SK-N-SH (cell line): ENCODE measurements at regions not wholly inside any gene's neighbourhood (a gene's known extent, or its start where the extent isn't known, plus 50 kb on each side); places are given as distances from the start of the nearest gene placed in this dataset.

Experiments used
- CTCF ChIA-PET: fragments of 300-600, 350-600 bp; formaldehyde crosslinking; extraction: SDS; loops from one replicate; lab custom pipeline; 2021; lab: Yijun Ruan, JAX
- POLR2A ChIA-PET: fragments of 350-600 bp; sonication (Branson Sonifier 250); formaldehyde crosslinking; extraction: SDS; loops from one replicate; lab custom pipeline; 2020; ENCODE audit warnings: antibody characterized with exemption, inconsistent platforms; lab: Yijun Ruan, JAX
- DNase-seq: peaks from one replicate; pipeline ENCODE4 v3.0.0; 2012
- H2AFZ ChIP-seq: fragments of 200-600 bp; sonication (generic); 2 replicates; pipeline ENCODE4 v1.8.1; 2016; ENCODE audit warnings: antibody characterized with exemption, mild to moderate bottlenecking, low read depth
- H3F3A ChIP-seq: fragments of 200-600 bp; sonication (generic); replicated peaks from 2 replicates; pipeline ENCODE3; 2016; ENCODE audit warnings: antibody characterized with exemption, mild to moderate bottlenecking; ENCODE audit not compliant: insufficient read depth
- H3K27ac ChIP-seq, 2 experiments: fragments of 200-500 bp in 1 of 2; fragments of 200-600 bp in 1 of 2; sonication (Bioruptor generic) in 1 of 2; sonication (generic), shearing (Covaris generic) in 1 of 2; 2 replicates each; pipeline versions ENCODE4 v1.5.1 to v1.6.1; 2014 to 2016; ENCODE audit warnings: low read depth in 2 of 2, inconsistent platforms in 1 of 2, low read length in 1 of 2, mild to moderate bottlenecking in 1 of 2, mixed read lengths in 1 of 2
- H3K27me3 ChIP-seq: fragments of 200-600 bp; sonication (generic), shearing (Covaris generic); 2 replicates; pipeline ENCODE4 v1.6.1; 2016; ENCODE audit warnings: mixed run types; ENCODE audit not compliant: insufficient read depth
- H3K36me3 ChIP-seq, 2 experiments: fragments of 200-500 bp in 1 of 2; fragments of 200-600 bp in 1 of 2; sonication (Bioruptor generic) in 1 of 2; sonication (generic) in 1 of 2; replicated peaks in 1 of 2; 2 replicates each; pipeline versions ENCODE3 to v1.5.1; 2014 to 2016; ENCODE audit warnings: low read length in 1 of 2, mild to moderate bottlenecking in 1 of 2; ENCODE audit not compliant: insufficient read depth in 2 of 2, control insufficient read depth in 1 of 2
- H3K4me1 ChIP-seq, 2 experiments: fragments of 200-500 bp in 1 of 2; fragments of 200-600 bp in 1 of 2; sonication (Bioruptor generic) in 1 of 2; sonication (generic), shearing (Covaris generic) in 1 of 2; 2 replicates each; pipeline versions ENCODE4 v1.5.1 to v1.6.1; 2014 to 2016; ENCODE audit warnings: low read depth in 1 of 2, low read length in 1 of 2, mixed run types in 1 of 2; ENCODE audit not compliant: insufficient read depth in 2 of 2, control insufficient read depth in 1 of 2
- H3K4me2 ChIP-seq: fragments of 200-600 bp; sonication (generic), shearing (Covaris generic); 2 replicates; pipeline ENCODE4 v1.6.1; 2017; ENCODE audit warnings: mixed run types
- H3K4me3 ChIP-seq, 2 experiments: fragments of 200-500 bp in 1 of 2; fragments of 200-600 bp in 1 of 2; sonication (Bioruptor generic) in 1 of 2; sonication (generic), shearing (Covaris generic) in 1 of 2; 2 replicates each; pipeline versions ENCODE4 v1.5.1 to v1.8.1; 2014 to 2016; ENCODE audit warnings: low read depth in 2 of 2, inconsistent platforms in 1 of 2, low read length in 1 of 2, mild to moderate bottlenecking in 1 of 2, mixed read lengths in 1 of 2, moderate library complexity in 1 of 2
- H3K79me2 ChIP-seq: fragments of 200-600 bp; sonication (generic); 2 replicates; pipeline ENCODE4 v1.8.1; 2017; ENCODE audit warnings: mild to moderate bottlenecking; ENCODE audit not compliant: insufficient read depth
- H3K9ac ChIP-seq: fragments of 200-600 bp; sonication (generic); 2 replicates; pipeline ENCODE4 v1.6.1; 2017; ENCODE audit warnings: mixed run types
- H3K9me2 ChIP-seq: fragments of 200-600 bp; sonication (generic); 2 replicates; pipeline ENCODE4 v1.6.1; 2017; ENCODE audit warnings: mixed run types
- H3K9me3 ChIP-seq: fragments of 200-600 bp; sonication (generic); 2 replicates; pipeline ENCODE4 v1.6.1; 2017; ENCODE audit warnings: mixed run types, mild to moderate bottlenecking, moderate library complexity
- H4K20me1 ChIP-seq: fragments of 200-600 bp; sonication (generic); 2 replicates; pipeline ENCODE4 v1.6.1; 2017; ENCODE audit warnings: mild to moderate bottlenecking, mixed run types; ENCODE audit not compliant: insufficient read depth
- CTCF ChIP-seq: fragments of 200-600 bp; sonication (generic); IDR thresholded peaks from 2 replicates; pipeline ENCODE4 v1.6.1; 2017; ENCODE audit warnings: antibody characterized with exemption, mild to moderate bottlenecking, moderate library complexity
- FOSL2 ChIP-seq: IDR thresholded peaks from 2 replicates; pipeline ENCODE4 v1.4.0; 2012; ENCODE audit warnings: low read depth, mild to moderate bottlenecking, moderate library complexity, borderline replicate concordance
- FOXM1 ChIP-seq: IDR thresholded peaks from 2 replicates; pipeline ENCODE4 v1.4.0; 2012; ENCODE audit warnings: low read depth, mild to moderate bottlenecking
- GABPA ChIP-seq: IDR thresholded peaks from 2 replicates; pipeline ENCODE4 v1.4.0; 2012; ENCODE audit warnings: low read depth, mild to moderate bottlenecking
- PBX3 ChIP-seq: IDR thresholded peaks from 2 replicates; pipeline ENCODE4; 2012
- POLR2AphosphoS5 ChIP-seq: IDR thresholded peaks from 2 replicates; pipeline ENCODE4 v1.6.1; 2012; ENCODE audit warnings: low read depth, low read length
- REST ChIP-seq: IDR thresholded peaks from 2 replicates; pipeline ENCODE4 v1.6.1; 2012; ENCODE audit warnings: mild to moderate bottlenecking, low read depth, low read length, moderate library complexity
- TEAD4 ChIP-seq: IDR thresholded peaks from 2 replicates; pipeline ENCODE4 v1.4.0; 2012; ENCODE audit warnings: mild to moderate bottlenecking, borderline replicate concordance; ENCODE audit not compliant: insufficient read depth
- YY1 ChIP-seq: IDR thresholded peaks from 2 replicates; pipeline ENCODE4 v1.4.0; 2012; ENCODE audit warnings: low read depth, mild to moderate bottlenecking
- WGBS: methylation state at CpG from one replicate; pipeline ENCODE4 v1.1.6; 2017; ENCODE audit warnings: low lambda C conversion rate; 5-methylcytosine and 5-hydroxymethylcytosine counted together
- TF ChIP-seq, protein P1 (sequence below): IDR thresholded peaks from 2 replicates; pipeline ENCODE4 v1.4.0; 2012; ENCODE audit warnings: low read depth, borderline replicate concordance

DNA sequence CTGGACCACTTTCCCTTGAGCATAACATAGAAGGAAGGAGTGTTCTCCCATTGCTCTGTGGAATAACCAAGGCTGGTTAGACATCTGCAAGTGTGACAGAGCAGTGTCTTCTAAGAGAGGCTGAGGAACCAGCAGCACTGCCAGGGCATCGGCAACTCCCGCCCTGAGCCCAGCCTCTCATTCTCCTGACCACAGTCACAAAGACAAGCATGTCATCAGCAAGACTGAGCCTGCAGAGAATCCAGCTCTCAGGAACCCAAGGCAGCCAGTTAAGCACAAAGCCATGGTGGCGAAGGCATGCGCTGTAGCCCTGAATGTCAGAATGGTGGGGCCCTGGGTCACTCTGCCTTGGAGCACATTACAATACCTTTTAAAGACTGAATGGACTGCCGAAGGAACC lies 253.9 kb downstream of the AGTPBP1 start:
- H3F3A ChIP-seq = no peaks in the 10 kb centered on the region

More for the DNA sequence above, 253.9 kb downstream of the AGTPBP1 start:
- no peak overlapping the region for H3K9ac ChIP-seq
- no peaks in the 10 kb centered on the region for H3K4me1 ChIP-seq
- H3K27me3 ChIP-seq = no peaks in the 10 kb centered on the region
- H4K20me1 ChIP-seq = no peaks in the 10 kb centered on the region
- DNase-seq = no peak
- ChIA-PET CTCF (no interaction called here), POLR2A (no interaction called here)
- H3K9me3 ChIP-seq = no peaks in the 10 kb centered on the region
- no peak overlapping the region for H3K4me2 ChIP-seq
- TF ChIP-seq REST = no peak
- TF ChIP-seq YY1 = no peak
- TF ChIP-seq FOSL2 = no peak
- no peak for TF ChIP-seq TEAD4
- no peak for TF ChIP-seq CTCF
- no peak for TF ChIP-seq POLR2AphosphoS5
- TF ChIP-seq FOXM1 = no peak
- TF ChIP-seq PBX3 = no peak
- TF ChIP-seq, protein P1, sequence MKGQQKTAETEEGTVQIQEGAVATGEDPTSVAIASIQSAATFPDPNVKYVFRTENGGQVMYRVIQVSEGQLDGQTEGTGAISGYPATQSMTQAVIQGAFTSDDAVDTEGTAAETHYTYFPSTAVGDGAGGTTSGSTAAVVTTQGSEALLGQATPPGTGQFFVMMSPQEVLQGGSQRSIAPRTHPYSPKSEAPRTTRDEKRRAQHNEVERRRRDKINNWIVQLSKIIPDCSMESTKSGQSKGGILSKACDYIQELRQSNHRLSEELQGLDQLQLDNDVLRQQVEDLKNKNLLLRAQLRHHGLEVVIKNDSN = no peak
- no peak for TF ChIP-seq GABPA
- H3K36me3 ChIP-seq = no peaks in the 10 kb centered on the region
- no peak overlapping the region for H3K4me3 ChIP-seq
- WGBS = 60% methylated on average over 1 of the region's 5 CpGs
- no peak overlapping the region for H3K27ac ChIP-seq
- no peaks in the 10 kb centered on the region for H3K79me2 ChIP-seq
- no peaks in the 10 kb centered on the region for H3K9me2 ChIP-seq
- H2AFZ ChIP-seq = no peak overlapping the region
